ENCODE measurements at regions not wholly inside any gene's neighbourhood (a gene's known extent, or its start where the extent isn't known, plus 50 kb on each side); places are given as distances from the start of the nearest gene placed in this dataset.

DNA sequence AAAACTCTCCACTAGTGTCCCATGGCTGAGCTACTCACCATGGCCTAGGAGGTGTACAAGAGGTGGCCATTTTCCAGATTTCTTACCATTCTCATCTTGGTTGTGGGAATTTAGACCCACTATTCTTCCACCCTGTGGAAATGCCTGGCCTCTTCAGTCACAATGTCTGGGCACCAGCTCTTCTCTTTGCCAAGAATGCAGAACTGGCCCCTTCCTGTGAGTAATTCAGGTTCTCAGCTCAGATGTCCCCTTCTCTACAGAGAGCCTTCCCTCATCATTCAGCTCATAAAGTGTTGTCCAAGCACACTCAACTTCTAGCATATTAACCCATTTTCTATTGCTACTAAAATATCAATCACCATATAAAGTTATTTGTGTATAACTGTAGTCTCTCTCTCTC, 575.5 kb upstream of the KCNMB2 start:
- TF ChIP-seq POLR2AphosphoS5 (IDR thresholded peaks at IDR 0.05; ENCODE audit: low read depth, low read length) (no peak), TAF1 (IDR thresholded peaks at IDR 0.05; ENCODE audit: borderline replicate concordance, insufficient read depth, low read length) (no peak), SIN3A (IDR thresholded peaks at IDR 0.05; ENCODE audit: borderline replicate concordance, insufficient read depth, low read length) (no peak)
- TF ChIP-seq, protein P1, sequence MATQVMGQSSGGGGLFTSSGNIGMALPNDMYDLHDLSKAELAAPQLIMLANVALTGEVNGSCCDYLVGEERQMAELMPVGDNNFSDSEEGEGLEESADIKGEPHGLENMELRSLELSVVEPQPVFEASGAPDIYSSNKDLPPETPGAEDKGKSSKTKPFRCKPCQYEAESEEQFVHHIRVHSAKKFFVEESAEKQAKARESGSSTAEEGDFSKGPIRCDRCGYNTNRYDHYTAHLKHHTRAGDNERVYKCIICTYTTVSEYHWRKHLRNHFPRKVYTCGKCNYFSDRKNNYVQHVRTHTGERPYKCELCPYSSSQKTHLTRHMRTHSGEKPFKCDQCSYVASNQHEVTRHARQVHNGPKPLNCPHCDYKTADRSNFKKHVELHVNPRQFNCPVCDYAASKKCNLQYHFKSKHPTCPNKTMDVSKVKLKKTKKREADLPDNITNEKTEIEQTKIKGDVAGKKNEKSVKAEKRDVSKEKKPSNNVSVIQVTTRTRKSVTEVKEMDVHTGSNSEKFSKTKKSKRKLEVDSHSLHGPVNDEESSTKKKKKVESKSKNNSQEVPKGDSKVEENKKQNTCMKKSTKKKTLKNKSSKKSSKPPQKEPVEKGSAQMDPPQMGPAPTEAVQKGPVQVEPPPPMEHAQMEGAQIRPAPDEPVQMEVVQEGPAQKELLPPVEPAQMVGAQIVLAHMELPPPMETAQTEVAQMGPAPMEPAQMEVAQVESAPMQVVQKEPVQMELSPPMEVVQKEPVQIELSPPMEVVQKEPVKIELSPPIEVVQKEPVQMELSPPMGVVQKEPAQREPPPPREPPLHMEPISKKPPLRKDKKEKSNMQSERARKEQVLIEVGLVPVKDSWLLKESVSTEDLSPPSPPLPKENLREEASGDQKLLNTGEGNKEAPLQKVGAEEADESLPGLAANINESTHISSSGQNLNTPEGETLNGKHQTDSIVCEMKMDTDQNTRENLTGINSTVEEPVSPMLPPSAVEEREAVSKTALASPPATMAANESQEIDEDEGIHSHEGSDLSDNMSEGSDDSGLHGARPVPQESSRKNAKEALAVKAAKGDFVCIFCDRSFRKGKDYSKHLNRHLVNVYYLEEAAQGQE (IDR thresholded peaks at IDR 0.05; ENCODE audit: insufficient read depth in 1 of 2, low read depth in 2 of 2, low read length in 2 of 2): no peak
